Spinal cord (tissue), 9 donors: ENCODE measurements at regions not wholly inside any gene's neighbourhood (a gene's known extent, or its start where the extent isn't known, plus 50 kb on each side); places are given as distances from the start of the nearest gene placed in this dataset.

ENCODE experiments used
- DNase-seq, 6 donors: peaks; one replicate each; pipeline versions ENCODE4 v3.0.0 to v3.0.0-alpha.2; 2013 to 2015; ENCODE audit warnings: low spot score in 6 of 6, low read depth in 4 of 6
- H3K27ac ChIP-seq: one replicate; pipeline ENCODE4 v1.5.1; 2013; ENCODE audit warnings: low read depth, low read length, control low read depth
- H3K27me3 ChIP-seq: one replicate; pipeline ENCODE4 v1.6.1; 2013; ENCODE audit warnings: low read length; ENCODE audit not compliant: control insufficient read depth, insufficient read depth
- H3K36me3 ChIP-seq: one replicate; pipeline ENCODE4 v1.6.1; 2013; ENCODE audit warnings: low read length; ENCODE audit not compliant: control insufficient read depth, insufficient read depth
- H3K4me1 ChIP-seq: one replicate; pipeline ENCODE4 v1.6.1; 2013; ENCODE audit warnings: low read length; ENCODE audit not compliant: control insufficient read depth, insufficient read depth
- H3K4me3 ChIP-seq: one replicate; pipeline ENCODE4 v1.5.1; 2013; ENCODE audit warnings: low read depth, low read length, control low read depth
- H3K9me3 ChIP-seq: one replicate; pipeline ENCODE4 v1.6.1; 2013; ENCODE audit warnings: low read length; ENCODE audit not compliant: control insufficient read depth, insufficient read depth
- whole genome bisulfite sequencing: methylation state at CpG from one replicate; pipeline ENCODE4 v1.1.5; 2013; ENCODE audit warnings: missing lambda C conversion rate; ENCODE audit not compliant: insufficient coverage; 5-methylcytosine and 5-hydroxymethylcytosine counted together
- donor health status: healthy.

DNA sequence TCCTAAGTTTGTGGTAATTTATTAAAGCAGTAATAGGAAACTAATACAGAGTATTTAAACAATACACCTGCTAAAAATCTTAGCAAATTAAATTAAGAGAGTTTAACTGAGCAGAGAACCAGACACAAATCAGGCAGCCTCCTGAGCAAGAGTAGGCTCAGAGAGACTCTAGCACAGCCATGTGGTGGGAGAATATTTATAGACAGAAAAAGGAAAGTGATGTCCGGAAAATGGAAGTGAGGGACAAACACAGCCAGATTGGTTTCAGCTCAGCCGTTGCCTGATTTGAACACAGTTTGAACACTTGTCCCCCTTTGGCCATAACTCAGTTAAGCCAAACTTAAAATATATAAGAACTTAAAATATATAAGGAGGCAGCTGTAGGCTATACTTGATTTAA is 192.6 kb upstream of the PSMD7 start:
- H3K36me3 ChIP-seq, result no peaks in the 10 kb centered on the region
- no peak overlapping the region for H3K27ac ChIP-seq
- H3K27me3 ChIP-seq, result no peaks in the 10 kb centered on the region
- no CpG with 5 or more reads among the region's 2 CpGs for WGBS
- no peaks in the 10 kb centered on the region for H3K9me3 ChIP-seq
- no peak overlapping the region for H3K4me3 ChIP-seq
- peak in 2 of 6 donors; percentile 26 to 37 for DNase-seq
- no peaks in the 10 kb centered on the region for H3K4me1 ChIP-seq

DNA sequence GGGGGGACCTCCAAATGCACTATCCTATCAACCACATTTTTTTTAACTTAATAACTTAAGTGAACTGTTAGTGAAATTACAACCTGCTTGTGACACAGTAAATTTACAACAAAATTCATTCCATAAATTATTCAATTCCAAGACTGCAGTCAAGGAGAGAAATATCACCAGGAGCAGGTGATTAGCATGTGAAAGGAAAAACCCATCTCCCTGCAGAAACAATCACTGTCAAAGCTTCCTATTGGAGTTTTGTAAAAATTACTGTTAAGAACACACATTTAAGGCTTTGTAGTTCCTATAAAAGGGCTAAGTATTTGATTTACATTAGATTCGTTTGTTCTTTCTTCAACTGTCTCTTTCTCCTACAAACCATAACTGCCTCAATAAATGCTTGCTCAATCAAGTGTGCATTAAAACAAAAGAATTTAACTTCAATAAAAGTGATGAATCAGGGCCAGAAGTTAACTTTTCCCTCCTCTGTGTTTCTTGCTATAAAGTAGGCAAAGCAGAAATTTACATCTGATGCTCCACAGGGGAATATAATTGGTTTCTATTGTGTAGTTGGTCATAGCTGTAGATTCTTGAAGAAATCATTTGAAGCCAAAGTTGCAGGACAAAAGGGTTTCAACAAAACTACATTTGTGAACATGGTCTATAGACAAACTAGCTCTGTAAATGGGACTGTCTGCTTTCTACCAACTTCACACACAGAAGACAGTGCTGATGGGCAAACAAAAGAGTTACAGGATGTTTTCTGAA is 195.1 kb upstream of the PSMD7 start:
- WGBS, result no CpG with 5 or more reads among the region's 1 CpG
- no peaks in the 10 kb centered on the region for H3K9me3 ChIP-seq
- H3K27me3 ChIP-seq, result no peaks in the 10 kb centered on the region
- H3K4me3 ChIP-seq, result no peak overlapping the region
- no peak for DNase-seq
- H3K4me1 ChIP-seq, result no peaks in the 10 kb centered on the region
- H3K27ac ChIP-seq, result no peak overlapping the region
- no peaks in the 10 kb centered on the region for H3K36me3 ChIP-seq

DNA sequence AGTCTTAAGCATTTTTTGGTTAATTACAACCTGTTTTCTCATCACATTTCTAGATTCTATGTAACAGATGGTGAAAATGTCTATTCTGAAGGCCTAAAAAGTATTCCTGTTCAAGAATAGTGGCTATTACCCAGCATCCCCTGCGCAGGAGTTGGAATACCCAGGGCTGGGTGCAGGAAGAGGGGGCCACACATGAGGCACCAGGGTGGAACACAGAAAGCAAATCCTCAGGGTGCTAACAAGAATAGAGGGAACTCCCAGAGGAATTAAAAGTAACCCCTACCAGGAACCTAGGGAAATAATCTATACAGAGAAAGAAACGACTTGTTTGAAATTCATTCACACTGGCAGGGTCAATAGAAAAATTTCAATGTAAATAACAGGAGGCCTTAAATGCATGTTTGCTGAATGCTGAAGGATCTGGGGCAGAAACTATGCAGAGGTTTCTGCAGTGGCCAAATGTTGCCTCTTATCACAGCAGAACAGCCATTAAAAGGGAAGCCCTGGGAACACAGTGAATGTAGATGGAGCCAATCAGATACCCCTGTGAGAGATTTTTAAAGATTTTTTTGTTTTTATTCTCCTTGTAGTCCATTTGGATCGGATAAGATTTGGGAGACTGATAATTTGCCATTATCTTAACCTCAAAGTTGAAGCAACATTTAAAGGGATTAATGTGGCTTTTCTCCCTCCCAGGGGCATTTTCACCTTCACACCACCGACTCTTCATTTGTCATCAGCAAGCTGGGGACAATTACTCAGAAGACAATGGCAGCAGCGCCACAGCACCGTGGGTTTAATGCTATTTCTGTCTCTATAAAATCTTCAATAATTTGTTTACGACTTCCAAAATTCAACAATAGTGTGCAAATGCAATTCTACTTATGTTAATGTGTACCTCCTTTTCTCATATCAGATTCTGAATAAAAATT is 196.0 kb upstream of the PSMD7 start:
- H3K4me3 ChIP-seq, result no peak overlapping the region
- 40% methylated on average over 1 of the region's 7 CpGs for WGBS
- H3K27ac ChIP-seq, result no peak overlapping the region
- DNase-seq, result peak in 1 of 6 donors; percentile 64
- no peaks in the 10 kb centered on the region for H3K36me3 ChIP-seq
- H3K9me3 ChIP-seq, result no peaks in the 10 kb centered on the region
- no peaks in the 10 kb centered on the region for H3K27me3 ChIP-seq
- no peaks in the 10 kb centered on the region for H3K4me1 ChIP-seq

DNA sequence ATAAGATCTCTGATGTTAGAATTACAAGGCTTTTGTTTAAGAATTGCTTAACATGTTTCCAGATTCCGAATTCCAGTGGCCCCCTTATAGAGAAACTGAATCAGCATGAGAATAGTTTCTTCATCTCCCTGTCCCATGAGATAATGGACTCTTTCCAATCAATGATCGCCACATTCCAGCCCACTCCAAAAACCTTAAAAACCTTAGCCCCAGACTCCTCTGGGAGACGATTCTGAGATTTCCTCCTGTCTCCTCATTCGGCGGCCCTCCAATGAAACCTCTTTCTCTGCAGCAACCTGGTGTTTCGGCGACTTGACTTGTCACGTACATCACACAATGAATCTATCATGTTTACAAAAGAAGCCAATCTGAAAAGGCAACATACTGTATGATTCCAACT is 197.1 kb upstream of the PSMD7 start:
- H3K9me3 ChIP-seq, result no peaks in the 10 kb centered on the region
- no peak overlapping the region for H3K4me3 ChIP-seq
- H3K27ac ChIP-seq, result no peak overlapping the region
- no peak for DNase-seq
- H3K27me3 ChIP-seq, result no peaks in the 10 kb centered on the region
- H3K4me1 ChIP-seq, result no peaks in the 10 kb centered on the region
- H3K36me3 ChIP-seq, result no peaks in the 10 kb centered on the region
- WGBS, result 51% methylated on average over 5 of the region's 8 CpGs

DNA sequence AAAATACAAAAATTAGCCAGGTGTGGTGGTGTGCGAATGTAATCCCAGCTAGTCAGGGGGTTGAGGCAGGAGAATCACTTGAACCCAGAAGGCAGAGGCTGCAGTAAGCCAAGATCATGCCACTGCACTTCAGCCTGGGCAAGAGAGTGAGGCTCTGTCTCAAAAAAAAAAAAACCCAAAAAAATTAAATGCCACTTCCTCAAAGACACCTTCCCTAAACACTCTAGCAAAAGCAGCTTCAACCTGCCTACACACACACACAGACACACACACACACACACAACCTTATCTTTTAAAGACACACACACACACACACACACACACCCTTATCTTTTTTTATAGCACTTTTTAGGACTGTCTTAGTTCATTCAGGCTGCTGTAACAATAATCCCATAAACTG is 201.7 kb upstream of the PSMD7 start:
- no peak for DNase-seq
- H3K9me3 ChIP-seq, result no peaks in the 10 kb centered on the region
- no peaks in the 10 kb centered on the region for H3K36me3 ChIP-seq
- no peaks in the 10 kb centered on the region for H3K4me1 ChIP-seq
- WGBS, result 100% methylated on average over 1 of the region's 1 CpG
- H3K27me3 ChIP-seq, result no peaks in the 10 kb centered on the region
- H3K27ac ChIP-seq, result no peak overlapping the region
- H3K4me3 ChIP-seq, result no peak overlapping the region

DNA sequence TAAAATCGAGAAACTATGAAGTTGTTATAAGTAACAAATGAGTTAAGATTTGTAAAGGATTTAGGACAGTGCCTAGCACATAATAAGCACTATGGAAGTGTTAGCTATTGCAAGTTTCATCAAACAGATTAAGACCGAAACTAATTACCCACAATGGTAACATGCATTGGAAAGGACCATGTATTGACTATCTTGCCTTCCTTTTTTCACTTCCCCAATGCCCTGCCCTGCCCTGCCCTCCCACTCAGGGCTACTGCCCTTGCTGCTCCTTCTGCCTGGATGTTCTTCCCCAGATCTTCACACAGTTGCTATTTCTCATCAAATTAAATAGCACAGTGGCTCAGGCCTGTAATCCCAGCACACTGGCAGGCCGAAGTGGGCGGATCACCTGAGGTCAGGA is 202.1 kb upstream of the PSMD7 start:
- 100% methylated on average over 2 of the region's 4 CpGs for WGBS
- H3K4me3 ChIP-seq, result no peak overlapping the region
- no peaks in the 10 kb centered on the region for H3K9me3 ChIP-seq
- no peaks in the 10 kb centered on the region for H3K27me3 ChIP-seq
- no peaks in the 10 kb centered on the region for H3K4me1 ChIP-seq
- DNase-seq, result no peak
- H3K36me3 ChIP-seq, result no peaks in the 10 kb centered on the region
- no peak overlapping the region for H3K27ac ChIP-seq

DNA sequence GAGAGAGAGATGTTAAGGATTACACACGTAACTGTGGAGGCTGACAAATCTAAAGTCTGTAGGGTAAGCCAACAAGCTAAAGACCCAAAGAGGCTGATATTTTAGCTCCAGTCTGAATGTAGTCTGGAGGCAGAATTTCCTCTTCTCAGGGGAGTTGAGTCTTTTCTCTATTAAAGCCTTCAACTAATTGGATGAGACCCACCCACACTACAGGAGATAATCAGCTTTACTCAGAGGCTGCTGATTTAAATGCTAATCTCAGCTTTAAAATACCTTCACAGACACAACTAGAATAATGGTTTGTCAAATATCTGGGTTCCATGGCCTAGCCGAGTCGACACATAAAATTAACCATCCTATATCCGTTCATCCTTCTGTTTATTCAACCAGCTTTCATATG is 204.3 kb upstream of the PSMD7 start:
- no peak overlapping the region for H3K4me3 ChIP-seq
- H3K27me3 ChIP-seq, result no peaks in the 10 kb centered on the region
- H3K27ac ChIP-seq, result no peak overlapping the region
- peak in 1 of 6 donors; percentile 3 for DNase-seq
- WGBS, result 80% methylated on average over 3 of the region's 4 CpGs
- H3K4me1 ChIP-seq, result no peaks in the 10 kb centered on the region
- H3K9me3 ChIP-seq, result no peaks in the 10 kb centered on the region
- no peaks in the 10 kb centered on the region for H3K36me3 ChIP-seq

DNA sequence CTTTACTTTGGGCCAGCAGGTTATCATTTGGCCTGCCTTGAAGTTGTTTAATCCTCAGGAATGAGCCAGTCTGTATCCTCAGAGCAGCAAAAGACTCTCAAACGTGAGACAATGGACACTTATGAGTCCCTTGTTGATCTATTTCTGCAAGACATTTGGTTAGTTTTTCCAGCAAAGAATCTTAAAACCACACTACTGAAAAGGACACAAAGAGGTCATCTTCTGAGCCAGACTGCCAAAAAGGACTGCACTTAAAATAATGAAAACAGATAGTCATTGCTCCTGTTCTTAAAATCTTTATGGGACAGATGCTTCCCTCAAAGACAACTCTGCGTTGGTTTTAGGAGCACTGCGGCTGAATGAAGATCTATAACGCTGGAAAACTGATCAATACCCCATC is 205.7 kb upstream of the PSMD7 start:
- peak in 1 of 6 donors; percentile 11 for DNase-seq
- H3K27me3 ChIP-seq, result no peaks in the 10 kb centered on the region
- no peaks in the 10 kb centered on the region for H3K4me1 ChIP-seq
- H3K4me3 ChIP-seq, result no peak overlapping the region
- no peak overlapping the region for H3K27ac ChIP-seq
- H3K36me3 ChIP-seq, result no peaks in the 10 kb centered on the region
- WGBS, result no CpG with 5 or more reads among the region's 4 CpGs
- no peaks in the 10 kb centered on the region for H3K9me3 ChIP-seq

DNA sequence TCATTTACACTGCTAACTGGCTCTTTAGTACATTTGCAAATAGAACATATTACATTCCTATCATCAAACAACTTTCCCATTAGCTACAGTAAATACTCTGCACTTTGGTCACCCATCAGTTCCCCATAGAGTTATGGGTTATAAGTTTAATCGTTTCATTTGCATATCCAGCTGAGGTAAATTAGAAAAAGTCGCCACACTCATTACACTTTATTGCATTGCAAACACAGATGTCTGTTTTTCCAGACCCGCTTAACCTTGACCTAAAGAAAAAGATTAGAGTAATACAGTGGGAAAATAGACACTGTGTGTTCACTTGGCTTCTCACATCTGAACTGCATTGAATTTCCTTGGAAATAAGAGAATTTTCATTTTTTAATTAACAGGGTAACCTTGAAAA is 213.1 kb upstream of the PSMD7 start:
- Histone ChIP-seq H3K27me3 (no peaks in the 10 kb centered on the region), H3K4me3 (no peak overlapping the region), H3K9me3 (no peaks in the 10 kb centered on the region), H3K4me1 (no peaks in the 10 kb centered on the region), H3K27ac (no peak overlapping the region), H3K36me3 (no peaks in the 10 kb centered on the region)
- DNase-seq, result peak in 1 of 6 donors; percentile 71
- WGBS, result no CpG with 5 or more reads among the region's 3 CpGs
